Fibroblast of skin of right quadriceps (primary cell): ENCODE measurements at regions not wholly inside any gene's neighbourhood (a gene's known extent, or its start where the extent isn't known, plus 50 kb on each side); places are given as distances from the start of the nearest gene placed in this dataset.
A peak's percentile ranks its signal among the peaks of the same experiment; 100 is the strongest.

Source experiments
- DNase-seq: peaks from one replicate; pipeline ENCODE4 v3.0.0-alpha.2; 2013

DNA sequence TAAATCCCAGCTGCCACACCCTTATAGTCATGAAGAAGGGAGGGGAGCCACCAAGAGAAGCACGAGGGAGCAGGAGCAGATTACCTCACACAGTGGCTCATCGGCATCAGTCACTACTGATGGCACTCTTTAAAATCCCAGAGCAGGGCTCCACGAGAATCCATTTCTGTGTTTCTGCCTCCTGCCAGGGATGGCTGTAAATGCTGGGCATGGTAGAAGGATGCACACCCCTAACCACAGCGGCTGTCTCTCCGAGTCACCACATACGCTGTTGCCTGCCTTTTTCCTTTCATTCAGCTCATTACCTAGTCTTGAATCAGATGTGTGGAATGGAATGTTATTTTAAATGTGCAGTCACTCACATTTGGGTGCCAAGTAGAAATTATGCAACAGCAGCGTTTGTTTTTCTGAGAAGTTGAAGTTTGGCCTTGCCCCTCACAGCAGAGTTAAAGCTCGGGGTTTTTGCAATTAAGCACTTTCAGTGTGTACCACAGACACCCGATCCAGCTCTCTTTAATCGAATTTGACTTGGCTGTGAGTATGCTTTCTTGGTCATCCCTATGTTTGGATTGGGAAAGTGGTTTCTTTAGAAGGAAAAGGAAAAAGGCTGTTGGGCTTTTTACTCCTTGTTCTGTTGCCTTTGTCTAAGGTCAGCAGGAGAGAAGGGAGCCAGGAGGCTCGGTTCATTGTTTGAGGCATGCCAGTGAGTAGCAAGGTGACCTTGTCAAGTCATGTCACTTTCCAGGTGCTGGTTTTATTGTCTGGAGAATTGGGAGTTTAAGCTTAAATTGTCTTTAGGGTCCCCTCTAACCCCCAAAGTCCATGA, 284.2 kb upstream of the TPM1 start:
- DNase-seq: peak; percentile 95

DNA sequence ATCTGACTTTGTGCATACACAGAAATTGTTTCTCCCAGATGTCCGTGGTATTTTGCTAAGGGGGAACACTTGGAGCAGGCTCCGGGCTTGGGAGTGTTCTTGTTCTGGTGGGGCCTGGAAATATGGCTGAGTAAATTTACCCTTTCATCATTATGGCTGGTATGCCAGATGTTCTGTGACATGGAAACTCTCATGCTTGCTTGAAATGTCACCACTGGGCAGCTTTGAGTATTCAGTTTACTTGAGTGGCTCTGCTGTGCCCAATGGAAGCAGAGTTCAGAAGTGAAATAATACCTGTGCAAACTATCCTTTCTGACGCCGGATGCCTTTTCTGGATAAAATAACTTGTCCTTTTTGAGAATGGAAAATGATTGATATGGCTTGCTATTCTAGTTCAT, 283.6 kb upstream of the TPM1 start:
- DNase-seq: no peak

DNA sequence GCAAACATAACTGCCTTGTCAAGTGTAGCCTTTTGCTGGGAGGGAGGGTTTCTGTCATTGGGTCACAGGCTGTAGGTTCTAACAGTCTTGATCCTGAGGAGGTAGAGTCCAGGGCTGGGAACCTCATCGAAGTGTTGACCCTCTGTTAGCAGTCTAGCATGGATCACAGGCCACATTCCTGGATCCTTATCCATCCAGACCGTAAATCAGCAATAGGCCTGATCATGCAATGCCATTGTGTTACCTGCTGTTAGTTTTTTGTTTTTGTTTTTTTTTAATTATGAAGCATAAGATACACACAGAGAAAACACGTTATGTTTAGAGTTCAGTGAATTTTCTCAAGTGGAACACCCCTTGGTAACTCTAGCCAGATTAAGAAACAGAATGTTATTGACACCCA, 282.0 kb upstream of the TPM1 start:
- DNase-seq: no peak

DNA sequence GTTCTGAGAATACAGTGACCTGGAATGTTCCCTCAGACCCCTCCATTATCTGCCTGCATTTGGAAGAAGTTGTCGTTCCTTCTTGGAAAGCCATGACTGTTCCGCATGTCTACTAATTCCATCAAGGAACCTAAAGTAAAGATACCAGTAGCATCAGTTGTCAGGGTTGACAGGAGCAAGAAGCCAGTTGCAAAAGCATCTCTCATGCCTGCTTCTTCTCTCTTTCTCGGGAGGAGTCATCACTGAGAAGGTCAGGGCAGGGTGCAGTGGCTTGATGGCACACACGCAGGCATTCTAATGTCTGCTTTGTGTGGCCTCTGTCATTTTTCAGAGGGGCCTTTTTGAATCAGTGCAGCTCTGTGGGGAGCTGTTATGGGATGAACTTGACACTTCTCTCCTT, 276.6 kb upstream of the TPM1 start:
- DNase-seq: no peak

DNA sequence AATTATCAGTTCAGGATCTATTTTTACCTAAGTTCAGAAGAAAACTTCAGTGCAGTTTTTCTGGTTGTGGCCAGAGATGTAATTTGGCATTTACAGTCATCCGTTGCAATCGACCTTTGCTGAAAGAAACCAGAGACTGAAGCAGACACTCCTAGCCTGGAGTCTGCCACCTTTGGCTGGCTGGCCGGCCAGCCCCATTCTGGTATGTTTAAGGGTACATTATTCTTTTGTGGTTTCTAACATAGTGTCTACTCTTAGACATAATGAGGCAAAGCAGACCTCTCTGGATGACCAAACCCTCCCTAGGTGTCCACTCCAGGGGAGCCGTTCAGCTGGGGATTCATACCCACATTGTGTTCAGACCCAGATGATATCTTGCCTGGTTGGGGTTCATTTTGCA, 275.9 kb upstream of the TPM1 start:
- DNase-seq: no peak

DNA sequence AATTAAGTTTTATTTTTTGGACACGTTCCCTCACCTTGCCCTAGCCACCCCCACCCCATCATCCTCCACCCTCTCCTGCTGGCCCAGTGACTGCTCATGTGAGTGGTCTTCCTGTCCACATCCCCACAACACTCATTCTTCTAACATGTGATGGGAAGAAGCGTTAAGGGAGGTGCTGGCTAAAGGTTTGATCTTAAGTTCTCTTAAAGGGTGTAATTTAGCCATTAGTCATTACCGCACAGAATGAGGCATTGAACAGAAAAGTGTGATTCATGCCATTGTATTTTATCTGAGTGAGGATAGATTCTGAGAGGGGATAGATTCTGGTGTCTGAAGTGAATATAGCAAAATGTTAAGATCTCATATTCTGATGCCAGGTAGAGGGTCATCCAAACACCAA, 272.9 kb upstream of the TPM1 start:
- DNase-seq: peak; percentile 91

DNA sequence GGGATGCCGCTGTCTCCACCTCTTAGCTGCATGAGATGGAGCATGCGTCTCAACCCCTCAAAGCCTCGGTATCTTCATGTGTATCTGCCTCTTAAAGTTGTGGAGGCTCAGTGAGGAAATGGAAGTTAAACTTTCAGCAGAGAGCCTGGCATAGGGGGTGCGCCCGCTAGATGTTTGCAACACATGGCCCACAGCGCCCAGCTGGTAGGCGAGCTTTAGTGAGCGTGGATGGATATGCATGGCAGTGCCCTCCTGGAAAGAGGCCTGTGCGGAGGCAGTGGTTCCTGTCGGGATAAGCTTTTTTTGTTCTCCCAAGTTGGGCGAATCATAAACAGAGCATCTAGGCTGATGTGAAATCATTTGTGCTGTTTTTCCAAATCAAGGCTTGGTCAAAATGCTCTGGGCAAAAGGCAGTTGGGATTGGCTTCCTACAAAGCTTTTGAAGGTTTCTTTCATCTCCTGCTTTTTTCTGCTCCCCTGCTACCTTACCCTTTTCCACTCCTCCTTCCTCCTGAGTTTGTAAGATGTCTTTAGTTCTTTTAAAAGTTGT, 272.4 kb upstream of the TPM1 start:
- no peak for DNase-seq

DNA sequence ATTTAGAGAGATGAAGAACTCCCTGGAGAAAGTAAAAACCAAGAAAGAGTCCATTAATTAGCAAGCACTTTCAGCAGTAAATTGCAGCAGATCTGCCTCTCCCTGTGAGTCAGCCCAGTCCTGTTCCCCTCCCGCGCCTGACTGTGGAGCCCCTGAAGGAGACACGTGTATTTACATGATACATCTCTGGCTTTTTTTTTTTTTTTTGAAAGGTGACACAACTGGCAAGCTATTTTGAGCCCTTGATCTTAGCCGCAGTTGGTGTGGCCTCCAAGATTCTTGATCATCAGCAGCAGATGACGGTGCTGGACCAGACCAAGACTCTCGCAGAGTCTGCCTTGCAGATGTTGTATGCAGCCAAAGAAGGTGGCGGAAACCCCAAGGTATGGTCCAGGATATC, 271.8 kb upstream of the TPM1 start:
- peak; percentile 96 for DNase-seq

DNA sequence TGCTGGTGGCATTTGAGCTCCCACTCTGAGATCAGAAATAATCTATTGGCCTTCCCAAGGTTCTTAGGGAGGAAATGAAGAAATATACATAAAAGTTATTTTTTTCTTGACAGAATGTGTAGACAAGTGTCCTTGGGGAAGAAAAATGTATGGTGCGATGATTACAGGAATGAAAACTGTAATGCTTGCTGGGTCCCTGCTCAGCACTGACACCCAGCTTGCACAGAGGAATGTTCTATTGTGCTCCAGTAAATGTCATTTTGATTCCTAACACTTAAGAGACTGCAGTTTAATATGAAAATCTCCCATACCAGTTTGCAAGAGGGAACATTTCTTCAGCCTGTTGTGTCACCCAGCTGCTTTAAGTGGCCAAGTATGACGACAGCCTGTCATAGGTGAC, 271.3 kb upstream of the TPM1 start:
- no peak for DNase-seq

DNA sequence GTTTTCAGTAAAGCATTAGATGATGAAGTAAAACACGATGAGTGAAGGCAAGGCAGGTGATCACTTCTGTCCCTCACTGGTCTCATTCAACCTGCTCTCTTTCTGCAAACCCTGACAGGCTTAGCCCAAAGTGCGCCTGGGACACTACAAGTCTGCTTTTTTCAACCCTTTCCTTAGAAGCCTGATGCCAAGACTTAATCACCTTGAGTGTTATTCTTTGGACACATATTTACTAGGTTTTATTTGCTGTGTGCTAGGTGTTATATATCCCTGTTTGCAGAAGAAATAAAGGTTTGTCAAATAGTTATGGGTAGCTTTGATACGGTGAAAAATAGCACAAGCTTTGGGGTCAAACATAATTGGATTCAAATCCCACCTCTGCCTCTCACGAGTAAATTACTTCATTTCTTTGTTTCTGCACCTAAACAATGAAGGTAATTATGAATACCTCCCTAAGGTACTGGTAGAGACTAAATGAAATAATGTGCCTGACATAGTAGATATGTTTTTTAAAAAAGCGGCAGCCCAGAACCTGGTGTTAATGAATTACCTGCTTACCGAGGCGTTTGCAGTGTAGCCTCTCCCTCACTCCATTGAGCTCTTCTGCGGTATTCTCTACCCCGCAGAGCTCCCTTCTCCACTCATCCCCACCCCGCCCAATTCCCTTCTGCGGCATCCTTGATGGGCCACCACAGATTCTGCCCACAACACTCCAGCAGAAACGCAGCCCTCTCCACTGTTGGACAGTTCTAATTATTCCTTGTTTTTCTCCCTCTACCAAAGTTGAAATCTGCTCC, 269.0 kb upstream of the TPM1 start:
- DNase-seq: no peak

DNA sequence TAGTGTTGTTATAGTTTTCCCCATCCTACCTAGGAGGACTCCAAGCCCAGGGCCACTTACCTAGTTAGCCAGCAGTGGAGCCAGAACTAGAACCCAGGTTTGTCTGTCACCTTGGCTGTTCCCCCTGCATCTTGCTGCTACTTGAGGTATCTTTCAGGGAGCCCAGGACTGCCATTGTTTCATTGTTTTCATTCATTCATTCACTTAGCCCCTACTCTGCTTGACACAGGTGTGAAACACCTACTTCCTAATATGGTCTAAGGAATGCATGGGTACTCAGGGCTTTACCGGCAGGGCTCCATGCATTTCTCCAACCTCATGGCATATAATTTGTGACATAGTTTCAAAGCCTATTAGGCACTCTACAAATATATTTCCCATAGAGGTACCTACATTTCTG, 266.6 kb upstream of the TPM1 start:
- no peak for DNase-seq

DNA sequence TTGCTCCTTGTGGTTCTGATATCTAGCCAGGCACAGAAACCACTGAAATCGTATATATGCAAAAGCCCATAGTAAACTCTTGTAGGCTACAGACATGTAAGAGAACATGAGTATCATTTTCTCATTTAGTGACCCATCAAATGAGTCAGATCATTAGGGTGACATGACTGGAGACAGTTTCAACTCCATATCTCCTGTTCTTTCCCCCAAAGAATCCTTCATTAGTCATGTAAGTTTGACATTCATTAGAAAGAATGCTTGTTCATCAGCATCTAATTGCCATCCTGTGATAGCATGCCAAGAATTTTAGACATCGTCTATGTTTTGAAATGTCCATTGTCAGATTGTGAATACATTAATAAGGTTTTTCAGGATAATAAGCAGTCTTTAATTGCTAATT, 264.9 kb upstream of the TPM1 start:
- DNase-seq: peak; percentile 93

DNA sequence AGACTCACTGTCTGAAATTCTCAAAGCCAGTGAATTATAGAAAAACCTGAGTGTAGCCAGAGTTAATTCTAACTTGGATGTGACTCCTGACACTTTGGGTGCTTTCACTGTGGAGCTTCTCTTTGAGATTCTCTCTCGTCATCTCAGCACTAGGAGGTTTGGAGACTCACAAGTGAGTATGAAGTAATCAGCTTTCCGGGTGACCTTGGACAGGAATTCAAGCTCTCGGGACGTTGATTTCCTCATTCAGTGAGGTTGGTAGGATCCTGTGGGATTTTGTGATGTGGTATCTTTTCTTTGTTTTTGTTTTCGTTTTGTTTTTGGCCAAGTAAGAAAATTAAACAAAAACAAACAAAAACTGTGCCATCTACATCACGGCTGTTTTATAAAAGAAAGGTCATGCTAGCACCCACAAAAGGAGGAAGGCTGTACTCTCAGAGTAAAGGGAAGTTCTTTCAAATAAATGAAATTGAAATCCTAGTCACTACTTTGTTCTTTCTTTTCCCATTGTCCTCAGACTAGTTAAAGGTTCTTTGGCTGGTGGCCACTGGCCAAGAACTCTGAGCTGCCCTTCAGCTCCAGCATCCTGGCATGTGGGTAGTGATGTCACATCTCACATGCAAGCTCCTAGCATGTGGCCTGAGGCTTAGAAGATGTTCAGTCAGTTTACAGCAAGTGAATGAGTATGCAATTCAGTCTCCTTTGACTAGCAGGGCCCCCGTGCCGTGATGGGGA, 263.3 kb upstream of the TPM1 start:
- DNase-seq: peak; percentile 42

DNA sequence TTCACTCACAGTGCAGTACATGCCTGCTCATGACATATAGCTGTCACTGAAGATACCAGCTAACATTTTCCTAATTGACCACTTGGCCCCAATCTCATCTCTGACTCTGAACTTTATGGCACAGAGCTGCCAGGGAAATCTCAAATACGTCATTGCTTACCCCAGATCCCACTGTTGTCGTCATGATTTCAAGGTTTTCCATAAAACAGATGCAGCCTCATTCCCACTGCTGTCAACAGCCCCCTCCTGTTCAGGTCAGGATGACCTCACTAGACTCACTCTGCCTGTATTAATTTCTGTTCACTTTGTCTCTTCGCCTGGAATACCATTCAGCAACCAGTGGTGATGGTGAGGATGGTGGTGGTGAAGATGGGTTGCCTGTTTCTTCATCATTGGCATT, 262.6 kb upstream of the TPM1 start:
- no peak for DNase-seq

DNA sequence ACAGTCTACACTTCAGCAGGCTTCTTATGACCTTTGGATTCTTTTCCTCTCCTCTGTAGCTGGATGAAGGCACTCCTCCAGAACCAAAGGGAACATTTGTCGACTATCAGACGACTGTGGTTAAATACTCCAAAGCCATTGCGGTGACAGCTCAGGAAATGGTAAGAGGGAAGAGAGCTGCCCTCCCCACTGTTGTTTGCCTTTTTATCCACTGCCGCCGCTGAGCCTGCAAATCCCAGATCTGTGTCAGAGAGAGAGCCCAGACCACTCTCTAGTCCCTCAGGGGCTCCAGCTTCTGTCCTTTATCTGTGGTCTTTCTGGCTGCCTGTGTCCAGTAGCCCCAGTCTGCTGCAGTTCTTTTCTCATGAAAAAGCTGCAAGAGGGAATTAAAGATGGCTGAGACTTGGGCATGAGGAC, 261.5 kb upstream of the TPM1 start:
- peak; percentile 59 for DNase-seq

DNA sequence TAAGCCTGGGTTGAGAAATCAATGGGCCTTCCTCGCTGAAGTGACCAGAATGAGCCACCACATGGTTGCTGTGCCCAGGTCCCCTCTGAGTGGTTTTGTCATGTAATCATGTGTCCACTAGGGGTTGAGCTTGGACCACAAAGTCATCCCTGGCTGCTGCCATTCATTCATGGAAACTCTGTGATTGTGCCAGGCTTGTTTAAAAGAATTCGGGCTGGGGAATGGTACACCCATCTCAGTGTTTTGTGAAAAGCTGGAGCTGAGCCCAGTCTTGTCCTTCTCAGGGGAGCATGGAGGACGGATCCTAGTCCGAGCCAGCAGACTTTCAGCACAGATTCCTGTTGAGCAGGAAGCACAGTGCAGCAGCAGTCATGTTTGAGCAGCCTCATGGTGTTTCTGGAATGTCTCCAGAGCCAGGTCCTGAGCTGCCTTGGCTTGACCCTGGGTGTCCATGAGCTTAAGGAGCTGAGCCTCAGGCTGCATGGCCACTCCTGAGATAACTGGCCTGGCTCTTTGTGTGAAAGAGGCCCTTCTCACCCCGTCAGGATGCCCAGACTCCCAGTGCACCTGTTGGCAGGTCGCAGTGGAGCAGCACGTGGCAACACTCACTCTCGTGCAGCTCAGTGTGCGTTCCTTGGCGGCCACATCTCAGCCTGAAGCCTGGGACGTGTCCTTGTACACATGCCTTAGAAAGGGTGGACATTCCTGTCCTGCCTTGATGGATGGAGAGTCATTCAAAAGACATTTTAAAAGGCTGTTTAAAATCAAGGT, 260.3 kb upstream of the TPM1 start:
- peak; percentile 89 for DNase-seq

DNA sequence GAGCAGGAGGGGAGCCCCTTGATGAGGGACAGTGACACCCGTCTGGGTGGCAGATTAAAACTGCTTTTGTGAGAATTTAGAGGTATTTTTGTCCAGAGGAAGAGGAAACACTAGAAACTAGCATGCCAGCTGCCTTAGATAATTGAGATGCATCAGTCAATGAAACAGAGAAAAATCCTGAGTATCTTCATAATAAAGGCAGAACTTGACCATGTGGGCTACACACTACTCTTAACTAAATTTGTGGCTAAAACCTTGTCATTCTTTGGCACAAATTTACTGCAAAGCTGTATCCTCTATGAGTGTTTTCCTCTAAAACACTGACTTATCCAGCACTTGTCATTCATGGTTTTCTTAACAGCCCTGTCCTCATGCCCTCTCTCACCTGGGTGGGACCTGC, 259.7 kb upstream of the TPM1 start:
- no peak for DNase-seq

DNA sequence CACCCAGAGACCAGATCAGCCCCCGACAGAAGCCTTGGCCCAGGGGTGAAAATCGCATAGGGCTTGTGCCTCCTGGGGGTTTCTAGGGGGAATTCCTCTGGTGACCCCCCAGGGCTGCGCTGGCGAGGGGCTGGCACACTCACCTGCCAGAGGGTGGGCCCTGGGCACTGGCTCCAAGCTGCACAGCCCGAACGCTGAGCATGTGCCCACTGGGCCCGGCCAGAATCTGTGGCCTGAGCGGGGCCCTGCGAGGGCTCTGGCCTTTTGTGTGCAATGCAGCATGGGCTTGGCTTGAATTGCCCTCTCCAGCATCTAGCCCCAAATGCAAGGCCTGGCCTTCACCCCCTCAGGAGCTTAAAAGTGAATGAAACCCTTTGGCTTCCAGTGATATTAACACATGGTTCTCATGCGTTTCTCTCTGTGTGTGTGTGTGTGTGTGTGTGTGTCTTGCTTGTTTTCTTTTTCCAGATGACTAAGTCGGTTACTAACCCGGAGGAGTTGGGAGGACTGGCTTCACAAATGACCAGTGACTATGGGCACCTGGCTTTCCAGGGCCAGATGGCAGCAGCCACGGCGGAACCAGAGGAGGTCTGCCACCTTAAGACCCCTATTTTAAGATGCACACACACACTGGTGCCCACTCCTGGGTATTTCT, 259.1 kb upstream of the TPM1 start:
- DNase-seq: peak; percentile 80

DNA sequence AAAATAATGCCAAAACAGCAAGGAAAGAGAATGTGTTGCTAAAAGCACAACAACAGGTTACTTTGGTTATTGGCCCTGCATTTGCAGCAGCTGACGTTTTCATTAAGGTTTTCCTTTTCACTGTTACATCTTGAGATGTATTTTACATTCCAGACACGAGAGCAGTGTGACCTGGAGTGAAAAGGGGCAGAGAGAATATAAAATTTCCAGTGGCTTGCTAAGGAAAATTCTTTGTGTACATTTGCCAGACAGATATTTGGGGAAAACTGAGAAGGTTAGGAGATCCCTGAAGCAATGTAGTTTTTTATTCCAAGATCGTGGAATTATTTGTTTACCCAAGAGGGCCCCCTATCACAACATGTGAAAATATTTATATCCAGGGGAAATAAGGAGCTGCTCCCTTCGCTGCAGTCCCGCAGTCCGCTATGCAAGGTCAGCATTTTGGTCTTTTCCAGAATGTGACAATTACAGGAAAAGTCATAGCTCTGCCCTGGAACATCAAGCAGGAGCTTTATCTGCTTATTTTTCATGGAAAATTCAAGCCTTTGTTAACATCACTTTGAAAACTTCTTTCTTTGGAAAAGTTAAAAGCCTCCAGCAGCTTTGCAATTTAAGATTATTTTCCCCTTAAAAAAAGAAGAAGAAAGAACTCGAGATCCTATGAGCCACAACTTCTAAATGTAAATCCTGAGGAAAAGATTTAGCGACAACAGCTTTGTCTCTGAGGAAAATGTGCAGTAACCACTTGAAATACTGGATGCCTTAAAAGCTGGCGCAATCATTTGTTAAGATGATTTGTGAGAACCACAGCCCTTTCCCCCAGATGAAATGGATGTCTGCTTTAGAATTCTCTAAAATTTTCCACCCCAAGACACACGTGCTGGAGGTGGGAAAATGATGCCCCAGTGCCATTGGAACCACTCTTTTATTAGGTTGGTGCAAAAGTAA, 256.4 kb upstream of the TPM1 start:
- DNase-seq: peak; percentile 64

DNA sequence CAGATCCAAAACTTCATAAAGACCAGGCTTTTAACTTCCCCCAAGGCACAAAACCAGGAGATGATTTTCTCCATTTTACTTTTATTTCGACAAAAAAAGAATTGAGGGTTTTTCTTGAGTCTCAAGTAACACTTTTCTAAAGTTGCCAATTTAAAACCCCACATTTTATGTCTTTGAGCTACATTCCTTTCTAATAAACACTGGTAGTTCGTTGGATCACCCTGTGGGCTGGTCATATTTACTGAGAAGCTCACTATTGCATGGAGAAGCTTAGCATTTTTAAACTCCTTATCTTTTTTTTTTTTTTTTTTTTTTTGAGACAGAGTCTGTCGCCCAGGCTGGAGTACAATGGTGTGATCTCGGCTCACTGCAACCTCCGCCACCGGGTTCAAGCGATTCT, 255.1 kb upstream of the TPM1 start:
- no peak for DNase-seq

DNA sequence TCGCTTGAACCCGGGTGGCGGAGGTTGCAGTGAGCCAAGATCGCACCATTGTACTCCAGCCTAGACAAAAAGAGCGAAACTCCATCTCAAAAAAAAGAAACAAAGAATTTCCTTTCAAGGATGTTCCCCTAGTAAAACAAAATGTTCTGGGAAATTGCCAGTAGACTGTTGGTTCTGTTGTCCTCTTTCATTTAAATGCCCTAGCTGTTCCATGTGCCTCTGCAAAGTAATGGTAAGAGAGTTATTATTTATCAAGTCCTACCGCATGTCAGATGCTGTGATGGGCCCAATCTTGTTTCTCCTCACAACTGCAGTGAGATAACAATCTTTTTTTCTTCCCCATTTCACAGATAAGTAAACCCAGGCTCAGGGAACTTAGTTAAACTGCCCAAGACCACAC, 254.3 kb upstream of the TPM1 start:
- DNase-seq: no peak
